Transverse colon (tissue), 4 donors: ENCODE measurements at regions not wholly inside any gene's neighbourhood (a gene's known extent, or its start where the extent isn't known, plus 50 kb on each side); places are given as distances from the start of the nearest gene placed in this dataset.

Source experiments
- DNase-seq: peaks from one replicate; pipeline ENCODE4 v3.0.0-alpha.2; 2019
- H3K27ac ChIP-seq, 4 donors: fragments of 200-600 bp; sonication (generic); 2 replicates each; pipeline ENCODE4 v1.5.1; 2016 to 2018; ENCODE audit warnings: inconsistent platforms in 4 of 4
- H3K27me3 ChIP-seq: fragments of 200-600 bp; sonication (generic); 2 replicates; pipeline ENCODE4 v1.5.1; 2017; ENCODE audit warnings: inconsistent platforms
- H3K36me3 ChIP-seq, 4 donors: fragments of 200-600 bp; sonication (generic); 2 replicates each; pipeline ENCODE4 v1.5.1; 2017 to 2019; ENCODE audit warnings: inconsistent platforms in 4 of 4
- H3K4me1 ChIP-seq, 4 donors: fragments of 200-600 bp; sonication (generic); 2 replicates each; pipeline ENCODE4 v1.5.1; 2017 to 2020; ENCODE audit warnings: inconsistent platforms in 4 of 4
- H3K4me3 ChIP-seq, 4 donors: fragments of 200-600 bp; sonication (generic); 1 replicate in 1 of 4; 2 replicates in 3 of 4; pipeline versions ENCODE4 v1.5.1 to v1.6.1; 2017 to 2019; ENCODE audit warnings: inconsistent platforms in 4 of 4
- H3K9me3 ChIP-seq, 2 donors: fragments of 200-600 bp; sonication (generic); 2 replicates each; pipeline ENCODE4 v1.5.1; 2017 to 2019; ENCODE audit warnings: inconsistent platforms in 2 of 2
- EP300 ChIP-seq: sonication (generic); formaldehyde crosslinking; IDR thresholded peaks from one replicate; pipeline ENCODE4 v1.6.1; 2017; ENCODE audit warnings: antibody characterized with exemption, low read depth
- POLR2A ChIP-seq: fragments of 450-650 bp; IDR thresholded peaks from one replicate; pipeline ENCODE4 v1.6.1; 2016; ENCODE audit warnings: antibody characterized with exemption, mild to moderate bottlenecking, moderate library complexity
- POLR2AphosphoS5 ChIP-seq, 3 donors: sonication (generic); formaldehyde crosslinking; IDR thresholded peaks; one replicate each; pipeline ENCODE4 v1.6.1; 2016; ENCODE audit warnings: antibody characterized with exemption in 3 of 3
- WGBS, 2 donors: methylation state at CpG; one replicate each; pipeline ENCODE4 v1.1.5; 2018; ENCODE audit warnings: low coverage in 1 of 2; 5-methylcytosine and 5-hydroxymethylcytosine counted together
- in situ Hi-C, 4 donors: fragments of 200-750 bp; cut with MboI; loops; one replicate each; pipeline versions ENCODE4 v1.15.0 to v1.15.1; 2017; ENCODE audit warnings: low sequenced_read_pairs in 3 of 4, low pct_ligation_motif_present in 1 of 4, low pct_unique_long_range_greater_than_20kb in 1 of 4
- intact Hi-C: fragments of 100-400 bp; cut with DNase I; formaldehyde crosslinking; loops from one replicate; pipeline ENCODE4 v1.15.1; 2023; ENCODE audit warnings: low total_unique reads
- TF ChIP-seq, protein P1 (sequence below), 5 experiments: fragments of 200-600 bp in 3 of 5; fragments of 450-650 bp in 2 of 5; sonication (generic) in 3 of 5; IDR thresholded peaks; 1 replicate in 2 of 5; 2 replicates in 3 of 5; pipeline ENCODE4 v1.5.1; 2016 to 2017; ENCODE audit warnings: antibody characterized with exemption in 5 of 5, inconsistent platforms in 3 of 5, mild to moderate bottlenecking in 2 of 5, moderate library complexity in 1 of 5

DNA sequence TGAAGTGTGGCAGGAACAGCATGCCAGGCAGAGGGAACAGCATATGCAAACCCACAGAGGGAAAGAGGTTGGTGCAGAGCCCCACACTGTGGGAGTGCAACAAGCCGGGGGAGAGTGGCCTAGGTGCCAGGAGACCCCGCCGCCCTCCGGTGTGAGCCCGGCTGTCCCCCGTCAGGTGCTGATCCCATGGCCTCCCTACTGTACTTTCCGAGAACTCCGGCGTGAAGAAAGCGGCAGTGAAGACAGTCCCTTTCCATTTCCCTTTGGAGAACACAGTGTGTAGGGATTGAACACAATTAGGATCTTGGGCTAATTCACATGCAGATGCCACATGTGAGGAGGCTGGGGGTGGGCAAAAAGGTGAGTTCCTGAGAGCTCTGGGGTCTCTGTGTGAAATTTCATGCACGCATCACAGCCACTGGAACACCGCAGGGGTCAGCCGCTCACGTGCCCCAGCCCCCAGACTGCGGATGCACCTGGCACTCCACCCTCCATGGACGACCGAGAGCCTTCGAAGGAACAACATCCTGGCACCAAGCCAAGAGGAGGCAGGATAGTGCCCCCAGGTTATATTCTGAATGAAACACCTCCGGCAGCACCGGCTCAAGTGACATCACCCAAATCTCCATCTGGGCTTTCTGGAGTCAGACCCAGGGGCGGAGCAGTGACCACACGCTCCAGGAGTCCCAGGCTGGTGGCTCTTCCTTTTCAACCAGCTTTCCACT, 82.1 kb upstream of the PPP2R2D start:
- H3K36me3 ChIP-seq, result no peaks in the 10 kb centered on the region
- H3K4me1 ChIP-seq, result no peaks in the 10 kb centered on the region
- no peaks in the 10 kb centered on the region for H3K27me3 ChIP-seq
- in situ Hi-C loops, result no loop called here
- H3K9me3 ChIP-seq, result no peaks in the 10 kb centered on the region
- H3K4me3 ChIP-seq, result no peak overlapping the region
- intact Hi-C loops, result no loop called here
- TF ChIP-seq, protein P1, sequence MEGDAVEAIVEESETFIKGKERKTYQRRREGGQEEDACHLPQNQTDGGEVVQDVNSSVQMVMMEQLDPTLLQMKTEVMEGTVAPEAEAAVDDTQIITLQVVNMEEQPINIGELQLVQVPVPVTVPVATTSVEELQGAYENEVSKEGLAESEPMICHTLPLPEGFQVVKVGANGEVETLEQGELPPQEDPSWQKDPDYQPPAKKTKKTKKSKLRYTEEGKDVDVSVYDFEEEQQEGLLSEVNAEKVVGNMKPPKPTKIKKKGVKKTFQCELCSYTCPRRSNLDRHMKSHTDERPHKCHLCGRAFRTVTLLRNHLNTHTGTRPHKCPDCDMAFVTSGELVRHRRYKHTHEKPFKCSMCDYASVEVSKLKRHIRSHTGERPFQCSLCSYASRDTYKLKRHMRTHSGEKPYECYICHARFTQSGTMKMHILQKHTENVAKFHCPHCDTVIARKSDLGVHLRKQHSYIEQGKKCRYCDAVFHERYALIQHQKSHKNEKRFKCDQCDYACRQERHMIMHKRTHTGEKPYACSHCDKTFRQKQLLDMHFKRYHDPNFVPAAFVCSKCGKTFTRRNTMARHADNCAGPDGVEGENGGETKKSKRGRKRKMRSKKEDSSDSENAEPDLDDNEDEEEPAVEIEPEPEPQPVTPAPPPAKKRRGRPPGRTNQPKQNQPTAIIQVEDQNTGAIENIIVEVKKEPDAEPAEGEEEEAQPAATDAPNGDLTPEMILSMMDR (IDR thresholded peaks at IDR 0.05), result no peak
- TF ChIP-seq EP300 (no peak), POLR2AphosphoS5 (IDR thresholded peaks at IDR 0.05) (no peak), POLR2A (no peak)
- WGBS, 2 donors, result 85% methylated on average over 17 of the region's 22 CpGs; no CpG with 5 or more reads in 1 of the 2 donors
- no peak for DNase-seq
- H3K27ac ChIP-seq, result no peak overlapping the region

DNA sequence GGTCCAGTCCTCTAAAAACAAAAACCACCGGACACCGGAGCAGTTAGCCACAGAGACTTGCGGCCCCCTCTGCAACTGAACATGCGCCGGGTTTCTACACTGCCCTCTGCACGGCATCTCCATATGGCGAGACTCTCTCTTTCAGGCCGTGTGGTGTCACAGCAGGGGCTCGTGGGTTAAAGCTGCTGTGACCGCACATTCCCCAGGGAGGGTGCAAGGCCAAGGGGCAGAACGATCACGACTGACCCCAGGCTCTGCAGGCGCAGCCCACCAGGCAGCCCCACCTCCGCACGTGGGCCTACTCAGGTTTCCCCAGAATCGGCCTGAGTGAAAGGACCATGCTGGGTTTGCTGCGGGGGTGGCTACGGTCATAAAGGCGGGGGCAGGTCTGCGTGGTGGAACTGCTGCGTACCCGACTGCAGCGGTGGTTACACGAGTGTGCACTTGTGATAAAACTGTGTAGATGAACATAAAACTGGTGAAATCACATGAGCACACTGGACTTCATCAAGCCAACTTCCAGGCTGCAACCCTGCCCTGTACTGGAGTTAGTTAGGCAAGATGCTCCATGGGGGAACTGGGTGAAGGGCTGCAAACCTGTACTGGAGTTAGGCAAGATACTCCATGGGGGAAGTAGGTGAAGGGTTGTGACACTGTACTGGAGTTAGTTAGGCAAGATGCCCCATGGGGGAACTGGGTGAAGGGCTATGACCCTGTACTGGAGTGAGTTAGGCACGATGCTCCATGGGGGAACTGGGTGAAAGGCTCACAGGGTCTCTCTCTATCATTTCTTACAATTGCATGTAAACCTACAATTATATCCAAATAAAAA, 81.4 kb upstream of the PPP2R2D start:
- Histone ChIP-seq H3K4me1 (no peaks in the 10 kb centered on the region), H3K4me3 (no peak overlapping the region), H3K27ac (no peak overlapping the region), H3K9me3 (no peaks in the 10 kb centered on the region), H3K27me3 (no peaks in the 10 kb centered on the region), H3K36me3 (no peaks in the 10 kb centered on the region)
- TF ChIP-seq POLR2A (no peak), EP300 (no peak), POLR2AphosphoS5 (IDR thresholded peaks at IDR 0.05) (no peak)
- TF ChIP-seq, protein P1 (IDR thresholded peaks at IDR 0.05), result no peak
- 57 to 73% methylated on average over 1 to 24 of the region's 25 CpGs for WGBS, 2 donors
- intact Hi-C loops, result no loop called here
- DNase-seq, result no peak
- in situ Hi-C loops, result no loop called here

DNA sequence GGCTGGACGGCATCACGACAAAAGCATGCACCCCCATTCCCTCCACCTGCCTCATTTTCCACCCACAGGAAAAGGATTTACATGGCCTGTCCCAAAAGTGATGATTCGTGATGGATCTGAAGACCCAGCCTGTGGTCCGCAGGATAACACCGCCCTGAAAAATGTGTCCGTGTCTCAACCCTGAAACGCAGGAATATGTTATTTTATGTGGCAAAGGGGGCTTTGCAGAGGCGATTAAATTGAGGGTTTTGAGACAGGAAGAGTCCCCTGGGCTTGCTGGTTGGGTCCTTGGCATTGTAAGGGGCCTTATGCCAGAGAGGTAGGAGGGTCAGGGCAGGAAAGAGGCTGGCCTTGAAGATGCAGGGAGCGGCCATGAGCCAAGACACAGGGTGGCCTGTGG, 80.2 kb upstream of the PPP2R2D start:
- WGBS, 2 donors, result 85% methylated on average over 9 of the region's 9 CpGs; no CpG with 5 or more reads in 1 of the 2 donors
- no peaks in the 10 kb centered on the region for H3K27me3 ChIP-seq
- intact Hi-C loops (no loop called here), in situ Hi-C loops (no loop called here)
- no peaks in the 10 kb centered on the region for H3K4me1 ChIP-seq
- no peak for TF ChIP-seq POLR2A
- no peak for TF ChIP-seq EP300
- TF ChIP-seq, protein P1 (IDR thresholded peaks at IDR 0.05), result no peak
- no peak for TF ChIP-seq POLR2AphosphoS5 (IDR thresholded peaks at IDR 0.05)
- H3K4me3 ChIP-seq, result no peak overlapping the region
- H3K36me3 ChIP-seq, result no peaks in the 10 kb centered on the region
- H3K9me3 ChIP-seq, result no peaks in the 10 kb centered on the region
- H3K27ac ChIP-seq, result no peak overlapping the region
- no peak for DNase-seq

DNA sequence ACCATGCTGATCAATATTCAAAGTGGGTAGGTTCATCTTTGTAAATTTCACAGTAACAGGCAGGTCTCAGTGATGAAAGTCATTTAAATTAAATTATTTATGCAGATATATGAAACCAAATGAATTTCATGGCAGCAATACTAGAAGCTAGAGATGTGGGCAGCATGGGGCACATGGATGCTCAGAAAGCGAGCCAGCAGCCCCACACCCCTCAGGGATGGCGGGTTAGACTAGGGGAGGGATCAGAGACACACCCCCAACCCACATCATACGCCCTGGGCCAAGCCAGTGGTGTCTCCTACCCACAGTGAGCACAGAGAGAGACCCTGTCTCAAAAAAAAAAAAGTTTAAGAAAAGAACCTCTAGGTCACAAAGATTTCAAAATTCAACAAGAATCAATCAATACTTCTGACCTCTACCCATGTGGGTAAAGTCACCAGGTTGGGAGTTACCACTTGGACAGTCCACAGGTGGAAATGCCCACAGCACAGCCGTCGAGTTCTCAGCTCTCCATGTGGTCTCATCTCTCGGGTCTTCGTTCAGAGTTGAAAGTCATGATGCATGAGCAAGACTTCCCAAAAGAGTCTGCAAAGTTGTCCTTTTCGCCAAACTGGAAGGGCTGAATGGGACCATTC, 79.3 kb upstream of the PPP2R2D start:
- WGBS, 2 donors, result 88% methylated on average over 8 of the region's 8 CpGs; no CpG with 5 or more reads in 1 of the 2 donors
- DNase-seq, result no peak
- intact Hi-C loops, result no loop called here

More for the DNA sequence above, 79.3 kb upstream of the PPP2R2D start:
- TF ChIP-seq POLR2A (no peak), POLR2AphosphoS5 (IDR thresholded peaks at IDR 0.05) (no peak), EP300 (no peak)
- TF ChIP-seq, protein P1 (IDR thresholded peaks at IDR 0.05), result no peak
- H3K4me3 ChIP-seq, result no peak overlapping the region
- H3K27ac ChIP-seq, result no peak overlapping the region
- in situ Hi-C loops, result no loop called here
- H3K4me1 ChIP-seq, result no peaks in the 10 kb centered on the region
- no peaks in the 10 kb centered on the region for H3K27me3 ChIP-seq
- H3K9me3 ChIP-seq, result no peaks in the 10 kb centered on the region
- no peaks in the 10 kb centered on the region for H3K36me3 ChIP-seq
